ENCODE measurements at regions not wholly inside any gene's neighbourhood (a gene's known extent, or its start where the extent isn't known, plus 50 kb on each side); places are given as distances from the start of the nearest gene placed in this dataset.

- no peak for TF ChIP-seq TCF12 (IDR thresholded peaks at IDR 0.05; ENCODE audit: low read depth, low read length)
- no peak for TF ChIP-seq RB1 (IDR thresholded peaks at IDR 0.05; ENCODE audit: borderline replicate concordance)
- TF ChIP-seq SMARCA5 (IDR thresholded peaks at IDR 0.05) = no peak
Measured at GRCh38 chr3:23741036-23741706, 64.6 kb upstream of the UBE2E1 start (continued).

GRCh38 chr3:23743141-23743784 lies 62.5 kb upstream of the UBE2E1 start:
- H3K27me3 ChIP-seq (replicated peaks in 1 of 2; ENCODE audit: control insufficient read depth in 2 of 2, insufficient read depth in 2 of 2, low read length in 1 of 2) = no peaks in the 10 kb centered on the region
- H3K36me3 ChIP-seq (ENCODE audit: control insufficient read depth in 2 of 2, insufficient read depth in 2 of 2, low read length in 1 of 2) = no peaks in the 10 kb centered on the region
- H3K4me2 ChIP-seq (ENCODE audit: control insufficient read depth, insufficient read depth) = no peak overlapping the region
- H2AFZ ChIP-seq (ENCODE audit: control insufficient read depth, low read depth, low read length) = no peak overlapping the region
- no peaks in the 10 kb centered on the region for H3K9me3 ChIP-seq (replicated peaks; ENCODE audit: control insufficient read depth, insufficient read depth, low read length)
- H3K9ac ChIP-seq (ENCODE audit: control insufficient read depth, insufficient read depth, low read length) = no peak overlapping the region
- RAD21 ChIA-PET (ENCODE audit: unreplicated experiment) = no interaction called here
- no peak overlapping the region for H3K27ac ChIP-seq (ENCODE audit: control insufficient read depth, insufficient read depth)
- H3K79me2 ChIP-seq (ENCODE audit: control insufficient read depth, insufficient read depth, low read length) = no peaks in the 10 kb centered on the region
- H4K20me1 ChIP-seq (ENCODE audit: control insufficient read depth, insufficient read depth) = no peaks in the 10 kb centered on the region
- peaks cover 7% of the 10 kb centered on the region for H3K4me1 ChIP-seq (ENCODE audit: control insufficient read depth, insufficient read depth, low read length)
- FAIRE-seq (no peak), ATAC-seq (no peak), DNase-seq (ENCODE audit: low read depth, low spot score) (no peak)
- no peak for TF ChIP-seq PRDM15 (CRISPR knock-in tag; IDR thresholded peaks at IDR 0.05)
- no peak for TF ChIP-seq FOXM1 (IDR thresholded peaks at IDR 0.05; ENCODE audit: low read depth, low read length)
- no peak for TF ChIP-seq ZNF207 (IDR thresholded peaks at IDR 0.05; ENCODE audit: borderline replicate concordance)
- no peak for TF ChIP-seq PAX5 (IDR thresholded peaks at IDR 0.05; ENCODE audit: borderline replicate concordance, low read depth, low read length)
- no peak for TF ChIP-seq NFXL1 (IDR thresholded peaks at IDR 0.05; ENCODE audit: borderline replicate concordance)
- TF ChIP-seq USF1 (IDR thresholded peaks at IDR 0.05; ENCODE audit: borderline replicate concordance, extremely low read length, insufficient read depth, low read depth, low read length) = no peak
- no peak for TF ChIP-seq HDGF (IDR thresholded peaks at IDR 0.05)
- no peak for TF ChIP-seq KLF5 (IDR thresholded peaks at IDR 0.05; ENCODE audit: partially characterized antibody)
- TF ChIP-seq YBX1 (IDR thresholded peaks at IDR 0.05) = no peak
- no peak for TF ChIP-seq MYB (IDR thresholded peaks at IDR 0.05; ENCODE audit: borderline replicate concordance, low read depth, low read length)
- TF ChIP-seq HSF1 (IDR thresholded peaks at IDR 0.05; ENCODE audit: low read depth, low read length) = no peak
- intact Hi-C loops (cut with micrococcal nuclease; ENCODE audit: unreplicated experiment) (no loop called here), in situ Hi-C loops (cut with MboI) (no loop called here)
- POLR2A ChIA-PET = no interaction called here
- CTCF ChIA-PET = no interaction called here
- BruUV-seq (replicated peaks) = no TSS peak
- WGBS (ENCODE audit: insufficient coverage, insufficient replicate concordance, low lambda C conversion rate, missing lambda C conversion rate) = 78% methylated on average over 24 of the region's 24 CpGs
- SMC1A ChIA-PET (ENCODE audit: uncharacterized antibody, unreplicated experiment) = interaction anchor here (0.7 kb wide), 1 partner anchor 15 kb away, joined by 3 read pairs; no protein-coding TSS in a partner anchor
- H3K4me3 ChIP-seq = no peak overlapping the region
